ENCODE measurements at regions not wholly inside any gene's neighbourhood (a gene's known extent, or its start where the extent isn't known, plus 50 kb on each side); places are given as distances from the start of the nearest gene placed in this dataset.

- no peak for TF ChIP-seq CTCF (IDR thresholded peaks at IDR 0.05; ENCODE audit: low read depth, low read length, poor library complexity, severe bottlenecking)
- no peak for TF ChIP-seq EZH2phosphoT487 (IDR thresholded peaks at IDR 0.05; ENCODE audit: borderline replicate concordance, low read length)
These were observed 286.9 kb downstream of the PTEN start for GRCh38 chr10:88150339-88150738.

All from DOHH2 (cell line).